SKM-1 (cell line): ENCODE measurements at regions not wholly inside any gene's neighbourhood (a gene's known extent, or its start where the extent isn't known, plus 50 kb on each side); places are given as distances from the start of the nearest gene placed in this dataset.
"Not testable (repeated sequence)": the region's sequence is repeated elsewhere in the genome, so short reads cannot be mapped to it uniquely, and the experiment has no call there.

Experiments
- DNase-seq: peaks from one replicate; lab custom pipeline; 2025; ENCODE audit not compliant: unreplicated experiment; lab: John Stamatoyannopoulos, UW

DNA sequence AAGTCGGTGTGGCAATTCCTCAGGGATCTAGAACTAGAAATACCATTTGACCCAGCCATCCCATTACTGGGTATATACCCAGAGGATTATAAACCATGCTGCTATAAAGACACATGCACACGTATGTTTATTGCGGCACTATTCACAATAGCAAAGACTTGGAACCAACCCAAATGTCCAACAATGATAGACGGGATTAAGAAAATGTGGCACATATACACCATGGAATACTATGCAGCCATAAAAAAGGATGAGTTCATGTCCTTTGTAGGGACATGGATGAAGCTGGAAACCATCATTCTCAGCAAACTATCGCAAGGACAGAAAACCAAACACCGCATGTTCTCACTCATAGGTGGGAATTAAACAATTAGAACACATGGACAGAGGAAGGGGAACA is 80.6 kb upstream of the ST3GAL5 start:
- DNase-seq = not testable (repeated sequence)

DNA sequence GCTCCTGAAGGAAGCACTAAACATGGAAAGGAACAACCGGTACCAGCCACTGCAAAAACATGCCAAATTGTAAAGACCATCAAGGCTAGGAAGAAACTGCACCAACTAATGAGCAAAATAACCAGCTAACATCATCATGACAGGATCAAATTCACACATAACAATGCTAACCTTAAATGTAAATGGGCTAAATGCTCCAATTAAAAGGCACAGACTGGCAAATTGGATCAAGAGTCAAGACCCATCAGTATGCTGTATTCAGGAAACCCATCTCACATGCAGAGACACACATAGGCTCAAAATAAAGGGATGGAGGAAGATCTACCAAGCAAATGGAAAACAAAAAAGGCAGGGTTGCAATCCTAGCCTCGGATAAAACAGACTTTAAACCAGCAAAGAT is 77.0 kb upstream of the ST3GAL5 start:
- DNase-seq = not testable (repeated sequence)

GRCh38 chr2:85963747-85964418 is 75.1 kb upstream of the ST3GAL5 start:
- DNase-seq = not testable (repeated sequence)

GRCh38 chr2:85963068-85963467 is 74.3 kb upstream of the ST3GAL5 start:
- no peak for DNase-seq

- DNase-seq = no peak
Measured at GRCh38 chr2:85961754-85962153, 73.0 kb upstream of the ST3GAL5 start.

DNA sequence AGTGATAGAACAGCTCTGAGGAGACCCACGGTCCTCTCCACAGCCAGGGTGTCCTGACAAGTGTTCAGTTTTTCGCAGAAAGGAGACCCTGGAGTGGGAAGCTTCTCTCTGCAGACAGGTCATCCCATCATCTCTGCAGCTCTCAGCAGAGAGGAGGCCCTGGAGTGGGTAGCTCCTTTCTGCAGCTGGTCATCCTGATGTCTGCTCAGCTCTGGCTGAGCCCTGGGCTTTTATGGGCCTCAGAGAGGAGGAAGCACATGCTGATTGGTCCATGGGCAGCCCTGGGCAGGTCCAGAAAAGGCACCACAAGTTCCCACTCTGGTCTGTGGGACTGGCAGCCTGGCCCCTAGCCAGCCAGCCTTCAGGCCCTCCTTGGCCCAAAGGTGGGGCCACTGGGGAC is 72.3 kb upstream of the ST3GAL5 start:
- DNase-seq = no peak

DNA sequence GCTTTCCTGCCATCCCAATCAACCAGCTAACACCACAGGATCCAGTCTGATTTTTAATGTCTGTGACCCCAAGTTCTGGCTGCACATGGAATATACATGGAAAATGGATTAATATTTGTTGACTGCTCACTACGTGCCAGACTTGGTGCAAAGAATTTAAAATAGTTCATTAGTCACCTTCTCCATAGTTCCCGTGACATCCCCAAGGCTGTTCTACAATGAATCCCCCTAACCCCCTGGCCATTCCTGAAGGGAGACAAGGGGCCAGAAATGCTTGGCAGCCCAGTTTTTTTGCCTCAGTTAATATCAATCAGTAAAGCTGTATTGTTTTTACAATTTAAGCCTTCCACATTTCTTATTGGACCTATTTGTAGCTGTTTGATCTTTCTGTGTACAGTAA is 71.0 kb upstream of the ST3GAL5 start:
- DNase-seq = no peak

DNA sequence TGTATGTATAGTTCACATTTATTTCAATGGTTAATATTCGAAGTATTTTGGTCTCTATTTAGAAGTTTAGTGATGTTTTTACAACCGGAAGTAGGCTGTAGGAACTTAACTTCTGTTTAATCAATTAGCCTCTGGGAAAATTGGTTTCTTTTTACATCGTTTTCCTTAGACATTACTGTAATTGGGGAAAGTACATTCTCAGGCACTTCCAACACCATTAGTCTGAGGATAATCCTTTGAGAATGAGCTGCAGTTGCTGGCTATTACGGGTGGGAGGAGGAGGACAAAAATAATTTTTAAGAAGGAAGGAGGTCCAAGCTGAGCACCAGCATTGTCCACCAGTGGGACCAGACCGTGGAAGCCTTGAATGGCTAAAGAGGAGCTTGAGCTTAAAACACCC is 70.4 kb upstream of the ST3GAL5 start:
- DNase-seq = no peak

DNA sequence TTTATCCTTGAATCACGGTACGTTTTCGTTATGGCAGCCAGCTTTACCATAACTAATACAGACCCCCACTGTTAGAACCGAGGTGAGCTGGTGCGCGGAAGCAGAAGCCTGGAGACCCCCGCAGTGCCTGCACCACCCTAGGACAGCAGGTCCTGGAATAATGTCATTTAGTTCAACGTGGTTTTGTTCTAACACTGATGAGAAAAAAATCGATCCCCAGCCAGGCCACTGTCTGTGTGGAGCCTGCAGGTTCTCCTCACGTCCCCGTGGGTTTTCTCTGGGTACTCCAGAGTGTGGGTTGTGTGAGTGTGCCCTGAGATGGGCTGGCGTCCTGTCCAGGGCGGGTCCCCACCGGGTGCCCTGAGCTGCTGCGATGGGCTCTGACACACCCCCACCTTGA is 69.9 kb upstream of the ST3GAL5 start:
- DNase-seq = no peak

GRCh38 chr2:85957256-85957655 is 68.5 kb upstream of the ST3GAL5 start:
- DNase-seq = no peak

DNA sequence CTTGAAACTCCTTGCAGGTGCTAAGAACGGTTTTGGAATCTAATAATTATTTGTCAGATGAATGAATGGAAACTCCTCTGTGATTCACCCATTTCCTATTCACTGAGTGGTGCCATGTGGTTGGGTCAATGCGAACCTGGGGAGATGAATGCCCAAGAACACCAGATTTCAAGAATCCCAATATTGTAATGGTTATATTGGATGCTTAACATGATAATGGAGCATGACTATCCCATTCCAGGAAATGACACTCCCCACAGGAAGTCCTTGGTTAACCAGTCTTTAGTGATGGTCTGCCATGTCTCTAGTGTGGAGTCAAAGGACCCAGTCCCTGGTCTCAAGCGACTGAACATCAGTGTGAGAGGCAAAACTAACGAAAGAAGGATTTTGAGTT is 67.9 kb upstream of the ST3GAL5 start:
- no peak for DNase-seq

DNA sequence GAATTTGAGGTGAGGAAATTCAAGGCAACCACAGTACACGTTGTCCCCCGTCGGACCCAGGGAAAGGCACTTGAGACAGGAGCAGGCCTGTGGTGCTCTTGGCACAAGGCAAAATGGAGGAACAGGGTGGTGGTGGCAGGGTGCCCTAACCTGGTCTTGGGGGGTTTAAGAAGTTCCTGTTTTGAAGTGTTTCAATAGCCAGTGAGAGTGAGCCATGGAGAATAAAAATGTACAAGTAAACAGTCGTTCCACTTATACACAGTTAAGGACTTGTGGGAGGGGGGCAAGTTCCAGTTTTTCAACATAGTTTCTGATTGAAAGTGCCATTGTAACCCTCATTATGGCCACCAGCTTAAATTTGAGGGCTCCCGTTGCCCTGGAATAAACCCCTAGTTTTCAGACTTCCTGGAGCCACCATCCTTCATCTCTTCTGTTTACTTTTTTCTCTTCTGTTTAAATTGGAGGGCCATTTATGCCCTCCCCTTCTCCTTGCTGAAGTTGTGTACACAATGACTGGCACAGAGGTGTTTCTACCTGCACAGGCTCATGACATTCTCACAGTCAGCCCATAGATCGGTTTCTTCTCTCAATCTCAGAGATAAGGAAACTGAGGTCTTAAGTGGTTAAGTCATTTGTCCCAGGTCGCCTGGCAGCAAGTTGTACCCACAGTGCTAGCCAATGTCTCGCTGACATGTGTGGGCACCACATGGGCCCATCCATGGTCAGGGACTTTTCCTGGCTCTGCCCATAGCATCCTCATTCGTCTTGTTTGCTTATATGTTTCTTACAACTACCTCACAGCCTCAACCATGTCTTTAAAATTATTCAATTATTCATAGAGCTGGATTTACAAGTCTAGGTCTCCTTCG is 66.0 kb upstream of the ST3GAL5 start:
- DNase-seq = no peak

GRCh38 chr2:85954192-85954589 is 65.4 kb upstream of the ST3GAL5 start:
- DNase-seq = no peak

- DNase-seq = no peak
Measured at GRCh38 chr2:85953476-85953875, 64.7 kb upstream of the ST3GAL5 start.

DNA sequence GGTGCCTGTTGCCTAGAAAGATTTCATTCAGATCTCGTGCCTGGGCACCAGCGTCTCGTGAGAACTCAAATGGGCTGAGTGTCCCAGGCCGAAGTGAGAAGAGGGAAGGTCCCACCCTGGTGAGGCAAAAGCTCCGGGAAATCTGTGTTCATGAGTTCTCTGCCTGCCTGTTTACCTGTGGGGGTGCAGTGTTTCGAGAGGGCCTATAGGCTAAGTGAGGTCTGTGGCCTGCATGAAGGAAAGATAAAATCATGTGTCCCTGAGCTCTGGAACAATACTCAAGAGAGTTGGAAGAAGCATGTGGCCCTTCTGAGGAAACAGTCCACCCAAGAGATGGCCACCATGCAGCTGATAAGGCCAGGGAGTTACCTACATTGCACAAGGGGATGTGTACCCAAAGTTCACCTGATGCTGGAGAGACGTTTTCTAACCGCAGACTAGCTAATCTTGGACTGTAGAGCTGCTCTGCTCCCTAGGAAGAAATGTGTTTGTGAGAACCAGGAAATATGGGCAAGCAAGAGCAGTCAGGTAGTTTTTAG is 63.5 kb upstream of the ST3GAL5 start:
- peak; percentile 17 for DNase-seq

DNA sequence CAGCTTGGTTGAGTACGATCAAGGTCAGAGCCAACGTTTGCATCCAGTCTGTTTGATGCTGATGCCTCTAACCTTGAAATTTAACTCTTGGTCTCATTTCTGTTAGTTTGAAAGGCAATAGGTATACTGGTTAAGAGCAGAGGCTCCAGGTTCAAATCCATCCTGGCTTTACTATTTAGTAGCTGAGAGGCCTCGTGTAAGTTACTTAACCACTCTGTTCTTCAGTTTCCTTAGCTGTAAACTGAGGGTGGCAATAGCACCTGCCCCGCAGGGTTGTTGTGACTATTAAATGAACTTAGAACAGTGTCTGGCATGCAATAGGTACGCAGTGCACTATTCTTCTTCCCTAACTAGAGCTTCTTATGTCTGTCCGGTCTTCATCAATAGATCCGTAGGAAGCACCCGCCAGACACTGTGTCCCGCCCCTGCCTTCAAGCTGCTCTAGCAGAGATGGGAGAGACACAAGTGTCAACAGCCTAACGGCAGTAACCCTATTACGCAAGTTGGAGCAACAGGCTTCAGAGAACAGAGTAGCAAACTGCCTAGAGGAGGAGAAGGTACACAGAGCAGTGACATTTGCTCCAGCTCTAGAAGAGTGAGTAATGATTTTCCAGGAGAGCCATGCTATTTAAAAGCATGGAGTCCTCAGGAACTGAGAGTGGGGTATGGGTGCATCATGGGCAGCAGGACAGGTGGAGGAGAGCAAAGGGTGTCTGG is 62.7 kb upstream of the ST3GAL5 start:
- DNase-seq = peak; percentile 70

- DNase-seq = no peak
Measured at GRCh38 chr2:85950743-85951142, 62.0 kb upstream of the ST3GAL5 start.

- no peak for DNase-seq
Measured at GRCh38 chr2:85949280-85949679, 60.5 kb upstream of the ST3GAL5 start.

DNA sequence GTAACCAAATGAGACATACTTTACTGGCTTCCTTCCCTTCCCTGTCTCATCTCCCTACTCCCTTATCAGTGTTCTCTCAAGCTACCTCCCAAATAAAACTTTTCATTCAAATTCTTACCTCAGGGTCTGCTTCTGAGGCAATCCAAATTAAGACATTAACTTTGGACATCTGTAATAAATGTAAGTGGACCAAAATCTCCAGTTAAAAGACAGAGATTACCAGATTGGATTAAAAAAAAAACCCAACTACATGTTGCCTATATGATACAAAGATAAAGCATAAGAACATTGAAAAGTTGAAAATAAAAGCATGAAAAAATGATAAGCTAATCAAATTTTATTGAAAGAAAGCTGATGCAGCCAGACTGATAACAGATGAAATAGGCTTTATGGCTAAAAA is 58.8 kb upstream of the ST3GAL5 start:
- DNase-seq = no peak

DNA sequence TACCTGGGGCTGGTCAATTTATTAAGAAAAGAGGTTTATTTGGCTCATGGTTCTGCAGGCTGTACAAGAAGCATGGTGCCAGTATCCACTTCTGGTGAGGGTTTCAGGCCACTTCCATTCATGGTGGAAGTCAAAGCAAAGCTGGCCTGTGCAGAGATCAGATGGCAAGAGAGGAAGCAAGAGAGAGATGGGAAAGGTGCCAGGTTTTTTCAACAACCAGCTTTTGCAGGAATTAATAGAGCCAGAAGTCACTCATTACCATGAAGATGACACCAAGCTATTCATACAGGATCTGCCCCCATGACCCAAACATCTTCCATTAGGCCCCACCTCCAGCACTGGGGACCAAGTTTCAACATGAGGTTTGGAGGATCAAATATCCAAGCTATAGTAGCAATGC is 56.8 kb upstream of the ST3GAL5 start:
- no peak for DNase-seq

DNA sequence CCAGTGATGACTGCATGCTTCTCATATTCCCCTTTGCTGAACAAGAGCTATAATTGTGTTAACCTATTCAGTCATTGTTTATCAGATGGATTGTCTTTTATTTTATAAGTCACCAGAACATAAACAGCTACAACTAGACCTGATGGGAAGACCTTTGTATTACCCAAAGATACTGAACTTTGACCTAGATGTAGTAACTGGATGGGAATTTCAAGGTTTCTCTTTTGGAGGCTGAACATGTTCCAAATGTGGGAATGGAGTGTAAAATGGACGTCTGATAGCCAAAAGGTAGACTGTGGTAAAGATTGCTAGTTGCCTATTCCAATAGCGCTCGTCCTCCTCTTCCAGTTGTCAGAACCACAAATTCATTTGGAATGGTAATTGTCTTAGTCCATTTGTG is 56.4 kb upstream of the ST3GAL5 start:
- no peak for DNase-seq
